GM19397 (cell line): ENCODE measurements at regions not wholly inside any gene's neighbourhood (a gene's known extent, or its start where the extent isn't known, plus 50 kb on each side); places are given as distances from the start of the nearest gene placed in this dataset.

Experiments used
- ATAC-seq: cut with Tn5 transposase; IDR thresholded peaks from one replicate; pipeline ENCODE4 v1.9.1; 2021; ENCODE audit warnings: mild to moderate bottlenecking, moderate library complexity; ENCODE audit not compliant: unreplicated experiment

GRCh38 chr4:26269038-26269437 lies 51.8 kb upstream of the RBPJ start:
- no peak for ATAC-seq
